Skeletal muscle tissue (tissue), 3 donors: ENCODE measurements at regions not wholly inside any gene's neighbourhood (a gene's known extent, or its start where the extent isn't known, plus 50 kb on each side); places are given as distances from the start of the nearest gene placed in this dataset.

ENCODE experiments used
- H3K27ac ChIP-seq: one replicate; pipeline ENCODE4 v1.7.0; 2013; ENCODE audit warnings: mild to moderate bottlenecking, low read depth, low read length, inconsistent platforms
- H3K27me3 ChIP-seq, 3 donors: one replicate each; pipeline ENCODE4 v1.7.0; 2013; ENCODE audit warnings: low read length in 3 of 3; ENCODE audit not compliant: control insufficient read depth in 3 of 3, insufficient read depth in 3 of 3
- H3K36me3 ChIP-seq, 3 donors: one replicate each; pipeline ENCODE4 v1.7.0; 2013; ENCODE audit warnings: low read length in 3 of 3; ENCODE audit not compliant: control insufficient read depth in 3 of 3, insufficient read depth in 3 of 3
- H3K4me1 ChIP-seq, 3 donors: one replicate each; pipeline ENCODE4 v1.7.0; 2013; ENCODE audit warnings: low read length in 3 of 3, mild to moderate bottlenecking in 3 of 3; ENCODE audit not compliant: control insufficient read depth in 3 of 3, insufficient read depth in 3 of 3
- H3K4me3 ChIP-seq, 3 donors: one replicate each; pipeline ENCODE4 v1.7.0; 2013; ENCODE audit warnings: low read length in 3 of 3
- H3K9ac ChIP-seq, 3 donors: one replicate each; pipeline ENCODE4 v1.7.0; 2013; ENCODE audit warnings: low read length in 3 of 3, mild to moderate bottlenecking in 3 of 3, moderate library complexity in 2 of 3, low read depth in 1 of 3
- H3K9me3 ChIP-seq, 3 donors: one replicate each; pipeline ENCODE4 v1.7.0; 2013; ENCODE audit warnings: low read length in 3 of 3; ENCODE audit not compliant: control insufficient read depth in 3 of 3
- donor health status: Osteomylitis.

GRCh38 chr7:27382307-27382706 is 139.7 kb downstream of the EVX1 start:
- Histone ChIP-seq H3K36me3 (no peaks in the 10 kb centered on the region), H3K27ac (no peak overlapping the region), H3K9ac (no peak overlapping the region), H3K4me1 (no peaks in the 10 kb centered on the region), H3K27me3 (peaks cover 0 to 8% (median 2%) of the 10 kb centered on the region in 3 donors), H3K9me3 (no peaks in the 10 kb centered on the region), H3K4me3 (no peak overlapping the region)

GRCh38 chr7:27386581-27386980 is 144.0 kb downstream of the EVX1 start:
- Histone ChIP-seq H3K27ac (no peak overlapping the region), H3K36me3 (no peaks in the 10 kb centered on the region), H3K9me3 (no peaks in the 10 kb centered on the region), H3K4me1 (no peaks in the 10 kb centered on the region), H3K9ac (no peak overlapping the region), H3K27me3 (peaks cover 0 to 2% (median 0%) of the 10 kb centered on the region in 3 donors), H3K4me3 (no peak overlapping the region)

GRCh38 chr7:27387864-27388263 is 145.3 kb downstream of the EVX1 start:
- no peak overlapping the region for H3K27ac ChIP-seq
- H3K27me3 ChIP-seq: peaks cover 0 to 2% (median 0%) of the 10 kb centered on the region in 3 donors
- H3K4me3 ChIP-seq: no peak overlapping the region
- H3K4me1 ChIP-seq: no peaks in the 10 kb centered on the region
- no peak overlapping the region for H3K9ac ChIP-seq
- H3K9me3 ChIP-seq: no peaks in the 10 kb centered on the region
- H3K36me3 ChIP-seq: no peaks in the 10 kb centered on the region

GRCh38 chr7:27388561-27388960 is 146.0 kb downstream of the EVX1 start:
- peaks cover 0 to 2% (median 0%) of the 10 kb centered on the region in 3 donors for H3K27me3 ChIP-seq
- H3K4me1 ChIP-seq: no peaks in the 10 kb centered on the region
- H3K36me3 ChIP-seq: no peaks in the 10 kb centered on the region
- no peaks in the 10 kb centered on the region for H3K9me3 ChIP-seq
- no peak overlapping the region for H3K9ac ChIP-seq
- H3K27ac ChIP-seq: no peak overlapping the region
- no peak overlapping the region for H3K4me3 ChIP-seq

GRCh38 chr7:27389496-27389895 is 146.9 kb downstream of the EVX1 start:
- no peaks in the 10 kb centered on the region for H3K4me1 ChIP-seq
- H3K9me3 ChIP-seq: no peaks in the 10 kb centered on the region
- H3K36me3 ChIP-seq: no peaks in the 10 kb centered on the region
- peaks cover 0 to 2% (median 0%) of the 10 kb centered on the region in 3 donors for H3K27me3 ChIP-seq
- no peak overlapping the region for H3K9ac ChIP-seq
- H3K27ac ChIP-seq: no peak overlapping the region
- H3K4me3 ChIP-seq: no peak overlapping the region

GRCh38 chr7:27392477-27392876 is 149.9 kb downstream of the EVX1 start:
- no peaks in the 10 kb centered on the region for H3K9me3 ChIP-seq
- no peak overlapping the region for H3K9ac ChIP-seq
- no peak overlapping the region for H3K4me3 ChIP-seq
- H3K4me1 ChIP-seq: no peaks in the 10 kb centered on the region
- no peak overlapping the region for H3K27ac ChIP-seq
- H3K36me3 ChIP-seq: no peaks in the 10 kb centered on the region
- H3K27me3 ChIP-seq: peaks cover 0 to 2% (median 0%) of the 10 kb centered on the region in 3 donors

- H3K9me3 ChIP-seq: no peaks in the 10 kb centered on the region
- no peak overlapping the region for H3K27ac ChIP-seq
- no peaks in the 10 kb centered on the region for H3K36me3 ChIP-seq
- H3K4me1 ChIP-seq: no peaks in the 10 kb centered on the region
- H3K27me3 ChIP-seq: no peaks in the 10 kb centered on the region
- no peak overlapping the region for H3K4me3 ChIP-seq
- no peak overlapping the region for H3K9ac ChIP-seq
Observed at GRCh38 chr7:27394871-27395270, 152.3 kb downstream of the EVX1 start.

GRCh38 chr7:27395626-27396025 is 153.0 kb downstream of the EVX1 start:
- H3K27me3 ChIP-seq: no peaks in the 10 kb centered on the region
- no peak overlapping the region for H3K4me3 ChIP-seq
- H3K27ac ChIP-seq: no peak overlapping the region
- no peaks in the 10 kb centered on the region for H3K36me3 ChIP-seq
- H3K9ac ChIP-seq: no peak overlapping the region
- H3K9me3 ChIP-seq: no peaks in the 10 kb centered on the region
- H3K4me1 ChIP-seq: no peaks in the 10 kb centered on the region

GRCh38 chr7:27397503-27397902 is 154.9 kb downstream of the EVX1 start:
- Histone ChIP-seq H3K4me1 (no peaks in the 10 kb centered on the region), H3K9me3 (no peaks in the 10 kb centered on the region), H3K36me3 (no peaks in the 10 kb centered on the region), H3K4me3 (no peak overlapping the region), H3K9ac (no peak overlapping the region), H3K27me3 (no peaks in the 10 kb centered on the region), H3K27ac (no peak overlapping the region)

GRCh38 chr7:27398851-27399250 is 156.2 kb downstream of the EVX1 start:
- H3K27ac ChIP-seq: no peak overlapping the region
- H3K27me3 ChIP-seq: no peaks in the 10 kb centered on the region
- no peak overlapping the region for H3K9ac ChIP-seq
- no peaks in the 10 kb centered on the region for H3K4me1 ChIP-seq
- no peaks in the 10 kb centered on the region for H3K9me3 ChIP-seq
- H3K36me3 ChIP-seq: no peaks in the 10 kb centered on the region
- no peak overlapping the region for H3K4me3 ChIP-seq
